Right lobe of liver (tissue), 6 donors: ENCODE measurements at regions not wholly inside any gene's neighbourhood (a gene's known extent, or its start where the extent isn't known, plus 50 kb on each side); places are given as distances from the start of the nearest gene placed in this dataset.

Source experiments
- ATAC-seq, 4 donors: fragments of 200-7000 bp; cut with Tn5 transposase; one replicate each; pipeline ENCODE4 v1.9.1; 2020; ENCODE audit warnings: mild to moderate bottlenecking in 4 of 4, moderate library complexity in 4 of 4
- DNase-seq, 3 donors: peaks; one replicate each; pipeline ENCODE4 v3.0.0-alpha.2; 2020
- H3K27ac ChIP-seq, 3 donors: fragments of 200-600 bp; one replicate each; pipeline ENCODE4 v1.8.0; 2022
- H3K27me3 ChIP-seq, 2 donors: fragments of 200-600 bp; one replicate each; pipeline ENCODE4 v1.8.0; 2022
- H3K36me3 ChIP-seq, 4 donors: fragments of 200-600 bp; sonication (generic) in 1 of 4; one replicate each; pipeline versions ENCODE4 v1.5.1 to v1.8.0; 2017 to 2022; ENCODE audit warnings: control low read depth in 1 of 4
- H3K4me1 ChIP-seq, 4 donors: fragments of 200-600 bp; sonication (generic) in 1 of 4; one replicate each; pipeline versions ENCODE4 v1.5.1 to v1.8.0; 2017 to 2022; ENCODE audit warnings: control low read depth in 1 of 4
- H3K4me3 ChIP-seq, 3 donors: fragments of 200-600 bp; one replicate each; pipeline ENCODE4 v1.8.0; 2022
- H3K9me3 ChIP-seq, 4 donors: fragments of 200-600 bp; sonication (generic) in 1 of 4; one replicate each; pipeline versions ENCODE4 v1.5.1 to v1.8.0; 2017 to 2022; ENCODE audit warnings: control low read depth in 1 of 4
- CTCF ChIP-seq, 4 donors: fragments of 200-600 bp in 3 of 4; fragments of 450-650 bp in 1 of 4; IDR thresholded peaks; one replicate each; pipeline versions ENCODE4 v1.5.1 to v1.8.0; 2016 to 2022; ENCODE audit warnings: antibody characterized with exemption in 4 of 4, mild to moderate bottlenecking in 2 of 4
- POLR2A ChIP-seq: fragments of 450-650 bp; IDR thresholded peaks from one replicate; pipeline ENCODE4 v1.6.1; 2017; ENCODE audit warnings: antibody characterized with exemption, mild to moderate bottlenecking
- WGBS: methylation state at CpG from one replicate; pipeline ENCODE4 v1.1.6; 2018; ENCODE audit warnings: low coverage, low lambda C conversion rate; ENCODE audit not compliant: insufficient coverage; ENCODE audit errors: missing lambda C conversion rate; 5-methylcytosine and 5-hydroxymethylcytosine counted together
- intact Hi-C, 2 donors: fragments of 100-400 bp; cut with DNase I; formaldehyde crosslinking; loops; one replicate each; pipeline versions ENCODE4 v1.11.2 to v1.14.1; 2022
- donor health status: DM: no; HTN: yes; CAD: no.
- donor health status: DM: no; HTN: no; CAD: no.
- donor health status: DM: no; HTN: no; CAD: no.
- donor health status: DM: no; HTN: yes; CAD: no.
- donor health status: DM: no; HTN: yes; CAD: no.

- Histone ChIP-seq H3K4me3 (no peak overlapping the region), H3K27ac (no peak overlapping the region), H3K27me3 (no peaks in the 10 kb centered on the region), H3K9me3 (no peaks in the 10 kb centered on the region), H3K4me1 (no peaks in the 10 kb centered on the region), H3K36me3 (no peaks in the 10 kb centered on the region)
- no peak for ATAC-seq
- TF ChIP-seq CTCF (IDR thresholded peaks at IDR 0.05) (no peak), POLR2A (no peak)
- WGBS, result 48% methylated on average over 4 of the region's 4 CpGs
- intact Hi-C loops, result no loop called here
- no peak for DNase-seq
Measured at GRCh38 chr4:36835246-36835645, 409.3 kb upstream of the NWD2 start.

- no peaks in the 10 kb centered on the region for H3K4me1 ChIP-seq
- WGBS, result 51% methylated on average over 9 of the region's 9 CpGs
- ATAC-seq (no peak), DNase-seq (no peak)
- no peak overlapping the region for H3K4me3 ChIP-seq
- no peak for TF ChIP-seq CTCF (IDR thresholded peaks at IDR 0.05)
- TF ChIP-seq POLR2A, result no peak
- no peaks in the 10 kb centered on the region for H3K9me3 ChIP-seq
- intact Hi-C loops, result no loop called here
- no peak overlapping the region for H3K27ac ChIP-seq
- H3K36me3 ChIP-seq, result no peaks in the 10 kb centered on the region
- H3K27me3 ChIP-seq, result no peaks in the 10 kb centered on the region
Measured at GRCh38 chr4:36841583-36842326, 402.8 kb upstream of the NWD2 start.

- H3K36me3 ChIP-seq, result no peaks in the 10 kb centered on the region
- ATAC-seq (no peak), DNase-seq (no peak)
- intact Hi-C loops, result no loop called here
- no peak for TF ChIP-seq POLR2A
- TF ChIP-seq CTCF (IDR thresholded peaks at IDR 0.05), result no peak
- H3K4me3 ChIP-seq, result no peak overlapping the region
- no peaks in the 10 kb centered on the region for H3K27me3 ChIP-seq
- H3K4me1 ChIP-seq, result no peaks in the 10 kb centered on the region
- no peak overlapping the region for H3K27ac ChIP-seq
- H3K9me3 ChIP-seq, result no peaks in the 10 kb centered on the region
Measured at GRCh38 chr4:36844448-36844847, 400.1 kb upstream of the NWD2 start.

GRCh38 chr4:36852856-36853255, 391.7 kb upstream of the NWD2 start:
- no peak overlapping the region for H3K4me3 ChIP-seq
- no peak overlapping the region for H3K27ac ChIP-seq
- H3K4me1 ChIP-seq, result no peaks in the 10 kb centered on the region
- no peaks in the 10 kb centered on the region for H3K36me3 ChIP-seq
- H3K9me3 ChIP-seq, result no peaks in the 10 kb centered on the region
- H3K27me3 ChIP-seq, result no peaks in the 10 kb centered on the region
- TF ChIP-seq POLR2A, result no peak
- TF ChIP-seq CTCF (IDR thresholded peaks at IDR 0.05), result no peak
- intact Hi-C loops, result no loop called here
- WGBS, result 23% methylated on average over 4 of the region's 4 CpGs
- no peak for ATAC-seq
- DNase-seq, result no peak

GRCh38 chr4:36854554-36854953, 390.0 kb upstream of the NWD2 start:
- Histone ChIP-seq H3K36me3 (no peaks in the 10 kb centered on the region), H3K9me3 (no peaks in the 10 kb centered on the region), H3K27me3 (no peaks in the 10 kb centered on the region), H3K4me3 (no peak overlapping the region), H3K4me1 (no peaks in the 10 kb centered on the region), H3K27ac (no peak overlapping the region)
- intact Hi-C loops, result no loop called here
- DNase-seq (no peak), ATAC-seq (no peak)
- WGBS, result 33% methylated on average over 5 of the region's 5 CpGs
- TF ChIP-seq CTCF (IDR thresholded peaks at IDR 0.05), result no peak
- no peak for TF ChIP-seq POLR2A
